ENCODE measurements at regions not wholly inside any gene's neighbourhood (a gene's known extent, or its start where the extent isn't known, plus 50 kb on each side); places are given as distances from the start of the nearest gene placed in this dataset.

DNA sequence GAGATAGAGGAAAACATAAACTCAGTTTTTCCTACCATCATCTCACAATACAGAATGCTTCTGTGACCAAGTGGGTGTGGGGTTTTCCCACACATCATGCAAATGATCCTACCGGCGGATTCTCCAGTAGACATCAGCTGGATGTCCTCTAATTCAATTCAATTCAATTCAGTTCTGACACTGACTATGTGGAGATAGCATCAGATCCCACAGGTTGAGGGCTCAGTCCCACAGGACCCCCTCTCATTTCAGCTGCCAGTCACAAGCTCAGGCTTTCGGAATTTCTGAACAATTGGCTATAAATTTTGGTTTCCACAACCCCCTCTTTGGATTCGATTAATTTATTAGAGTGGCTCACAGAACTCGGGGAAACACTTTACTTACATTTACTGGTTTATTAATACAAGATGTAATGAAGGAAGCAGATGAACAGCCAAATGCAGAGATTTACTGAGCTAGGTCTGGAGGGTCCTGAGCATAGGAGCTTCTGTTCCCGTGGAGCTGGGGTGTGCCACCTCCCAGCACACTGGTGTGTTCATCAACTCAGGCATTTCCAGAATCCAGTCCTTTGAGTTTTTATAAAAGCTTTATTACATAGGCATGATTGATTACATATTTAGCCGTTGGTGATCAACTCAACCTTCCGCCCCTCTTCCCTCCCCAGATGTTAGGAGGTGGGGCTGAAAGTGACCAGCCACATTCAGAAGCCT, 350.1 kb downstream of the MYCN start:
- no peak for DNase-seq (ENCODE audit: low read depth)
- H3K4me3 ChIP-seq (ENCODE audit: low read depth, low read length) = no peak overlapping the region
- TF ChIP-seq MYC (IDR thresholded peaks at IDR 0.05; ENCODE audit: low read depth, low read length) = no peak

DNA sequence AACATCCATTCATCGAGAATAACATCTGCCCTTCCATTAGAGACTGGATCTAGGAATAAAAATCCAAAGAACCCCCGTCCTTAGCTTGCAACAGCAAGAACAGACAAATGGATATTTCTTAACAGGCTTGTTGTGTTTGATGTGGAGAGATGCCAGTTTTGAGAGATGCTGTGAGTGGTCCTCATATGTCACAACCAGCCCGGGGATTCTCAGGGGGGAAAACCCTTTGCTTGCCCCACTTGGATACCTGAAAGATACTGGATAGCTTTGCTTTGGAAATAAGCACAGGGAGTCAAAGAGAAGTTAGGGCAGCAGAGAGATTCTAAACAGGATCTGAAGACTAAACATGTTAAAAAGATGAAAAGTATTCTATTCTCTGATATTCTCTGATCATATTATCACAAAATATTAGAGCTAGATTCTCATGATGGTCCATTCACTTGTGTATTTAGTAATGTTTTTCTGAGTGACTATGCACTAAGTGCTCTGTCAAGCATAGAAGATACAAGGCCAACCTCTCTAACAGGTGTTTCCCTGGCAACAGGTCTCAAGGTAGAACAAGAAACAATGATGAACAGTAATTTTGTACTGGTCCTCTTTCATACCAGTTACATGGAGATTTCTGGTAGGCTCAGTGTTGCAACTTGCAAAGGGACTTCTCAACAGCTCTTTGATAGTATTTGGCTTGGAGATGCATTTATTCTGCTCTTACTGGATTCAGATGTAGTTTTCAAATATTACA, 348.2 kb downstream of the MYCN start:
- TF ChIP-seq, protein P1, sequence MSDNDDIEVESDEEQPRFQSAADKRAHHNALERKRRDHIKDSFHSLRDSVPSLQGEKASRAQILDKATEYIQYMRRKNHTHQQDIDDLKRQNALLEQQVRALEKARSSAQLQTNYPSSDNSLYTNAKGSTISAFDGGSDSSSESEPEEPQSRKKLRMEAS (IDR thresholded peaks at IDR 0.05; ENCODE audit: low read depth, low read length) = no peak
- TF ChIP-seq, protein P2, sequence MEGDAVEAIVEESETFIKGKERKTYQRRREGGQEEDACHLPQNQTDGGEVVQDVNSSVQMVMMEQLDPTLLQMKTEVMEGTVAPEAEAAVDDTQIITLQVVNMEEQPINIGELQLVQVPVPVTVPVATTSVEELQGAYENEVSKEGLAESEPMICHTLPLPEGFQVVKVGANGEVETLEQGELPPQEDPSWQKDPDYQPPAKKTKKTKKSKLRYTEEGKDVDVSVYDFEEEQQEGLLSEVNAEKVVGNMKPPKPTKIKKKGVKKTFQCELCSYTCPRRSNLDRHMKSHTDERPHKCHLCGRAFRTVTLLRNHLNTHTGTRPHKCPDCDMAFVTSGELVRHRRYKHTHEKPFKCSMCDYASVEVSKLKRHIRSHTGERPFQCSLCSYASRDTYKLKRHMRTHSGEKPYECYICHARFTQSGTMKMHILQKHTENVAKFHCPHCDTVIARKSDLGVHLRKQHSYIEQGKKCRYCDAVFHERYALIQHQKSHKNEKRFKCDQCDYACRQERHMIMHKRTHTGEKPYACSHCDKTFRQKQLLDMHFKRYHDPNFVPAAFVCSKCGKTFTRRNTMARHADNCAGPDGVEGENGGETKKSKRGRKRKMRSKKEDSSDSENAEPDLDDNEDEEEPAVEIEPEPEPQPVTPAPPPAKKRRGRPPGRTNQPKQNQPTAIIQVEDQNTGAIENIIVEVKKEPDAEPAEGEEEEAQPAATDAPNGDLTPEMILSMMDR (IDR thresholded peaks at IDR 0.05; ENCODE audit: low read depth, low read length) = no peak
- TF ChIP-seq MYC (IDR thresholded peaks at IDR 0.05; ENCODE audit: low read depth, low read length) (no peak), POLR2A (IDR thresholded peaks at IDR 0.05; ENCODE audit: extremely low read depth, insufficient read length) (no peak)
- no peak for DNase-seq (ENCODE audit: low read depth)
- no peak overlapping the region for H3K4me3 ChIP-seq (ENCODE audit: low read depth, low read length)

DNA sequence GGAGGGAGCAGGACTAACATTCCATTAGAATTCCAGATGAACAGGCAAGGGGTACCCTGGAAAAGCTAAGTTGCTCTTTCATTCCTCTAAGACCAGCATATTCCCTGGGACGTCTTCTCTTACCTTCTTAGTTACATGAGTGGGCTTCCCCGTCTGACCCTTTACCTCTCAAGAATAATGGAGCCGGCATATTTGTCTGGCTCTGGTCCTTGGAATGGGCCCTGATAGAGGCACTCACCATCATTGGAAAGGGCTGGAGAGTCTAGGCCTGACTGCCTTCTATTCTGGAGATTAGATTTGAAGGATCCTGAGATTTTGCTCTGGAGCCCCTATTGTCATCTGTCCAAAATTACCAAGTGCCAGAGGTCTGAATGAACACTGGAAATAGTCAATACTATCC, 347.5 kb downstream of the MYCN start:
- DNase-seq (ENCODE audit: low read depth) = no peak
- TF ChIP-seq POLR2A (IDR thresholded peaks at IDR 0.05; ENCODE audit: extremely low read depth, insufficient read length) (no peak), MYC (IDR thresholded peaks at IDR 0.05; ENCODE audit: low read depth, low read length) (no peak)
- TF ChIP-seq, protein P1 (IDR thresholded peaks at IDR 0.05; ENCODE audit: low read depth, low read length) = no peak
- TF ChIP-seq, protein P2 (IDR thresholded peaks at IDR 0.05; ENCODE audit: low read depth, low read length) = no peak
- H3K4me3 ChIP-seq (ENCODE audit: low read depth, low read length) = no peak overlapping the region

DNA sequence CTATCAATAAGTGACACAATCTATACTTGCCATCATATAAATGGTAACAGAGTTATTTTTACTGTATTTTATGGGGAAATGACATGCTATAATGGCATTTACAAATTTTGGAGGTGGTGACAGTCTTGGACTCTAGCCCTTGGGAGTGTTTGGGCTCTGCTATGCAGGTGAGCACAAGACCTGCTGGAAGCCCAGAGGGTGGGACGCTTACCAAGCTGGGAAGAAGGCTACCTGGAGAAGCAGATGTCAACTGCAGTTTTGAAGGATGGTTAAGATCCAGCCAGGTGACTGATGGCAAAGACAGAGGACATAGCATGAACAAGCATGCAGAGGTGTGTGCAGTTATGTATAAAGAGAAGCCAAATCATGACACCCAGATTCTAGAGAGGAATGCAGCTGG, 346.9 kb downstream of the MYCN start:
- H3K4me3 ChIP-seq (ENCODE audit: low read depth, low read length) = no peak overlapping the region
- TF ChIP-seq, protein P2 (IDR thresholded peaks at IDR 0.05; ENCODE audit: low read depth, low read length) = no peak
- TF ChIP-seq POLR2A (IDR thresholded peaks at IDR 0.05; ENCODE audit: extremely low read depth, insufficient read length) (no peak), MYC (IDR thresholded peaks at IDR 0.05; ENCODE audit: low read depth, low read length) (no peak)
- TF ChIP-seq, protein P1 (IDR thresholded peaks at IDR 0.05; ENCODE audit: low read depth, low read length) = no peak
- no peak for DNase-seq (ENCODE audit: low read depth)

DNA sequence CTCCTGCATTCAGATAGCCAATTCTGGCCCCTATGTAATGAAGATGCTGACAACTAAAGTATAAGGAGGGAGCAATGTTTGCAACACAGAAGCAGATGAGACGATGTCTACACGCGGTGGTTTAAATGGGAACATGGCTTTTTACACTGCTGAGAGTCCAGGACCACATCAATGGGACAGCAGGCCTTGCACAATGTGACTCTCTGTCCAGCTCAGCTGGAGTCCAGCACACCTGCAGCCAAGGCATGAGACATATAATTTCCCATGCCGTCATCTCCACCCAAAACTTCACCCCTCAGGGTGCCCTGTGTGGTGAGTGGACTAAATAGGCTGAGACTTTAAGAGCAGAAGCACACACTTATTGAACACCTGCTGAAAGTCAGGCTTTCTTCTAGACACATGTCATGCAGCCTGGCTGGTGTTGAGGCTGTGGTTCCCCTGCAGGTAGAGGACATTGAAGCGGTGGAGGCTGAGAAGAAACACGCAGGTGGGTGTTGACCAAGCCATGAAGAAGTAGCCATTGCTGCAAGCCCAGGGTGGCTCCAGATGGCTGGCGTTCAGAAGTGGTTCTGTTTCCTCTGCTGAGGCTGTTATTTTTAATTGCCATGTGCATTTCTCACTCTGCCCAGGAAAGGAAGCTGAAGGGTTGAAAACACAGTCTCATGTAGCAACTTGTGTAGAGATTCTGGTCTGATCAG, 345.6 kb downstream of the MYCN start:
- DNase-seq (ENCODE audit: low read depth) = no peak
- TF ChIP-seq, protein P2 (IDR thresholded peaks at IDR 0.05; ENCODE audit: low read depth, low read length) = no peak
- no peak for TF ChIP-seq POLR2A (IDR thresholded peaks at IDR 0.05; ENCODE audit: extremely low read depth, insufficient read length)
- TF ChIP-seq MYC (IDR thresholded peaks at IDR 0.05; ENCODE audit: low read depth, low read length) = no peak
- H3K4me3 ChIP-seq (ENCODE audit: low read depth, low read length) = no peak overlapping the region

DNA sequence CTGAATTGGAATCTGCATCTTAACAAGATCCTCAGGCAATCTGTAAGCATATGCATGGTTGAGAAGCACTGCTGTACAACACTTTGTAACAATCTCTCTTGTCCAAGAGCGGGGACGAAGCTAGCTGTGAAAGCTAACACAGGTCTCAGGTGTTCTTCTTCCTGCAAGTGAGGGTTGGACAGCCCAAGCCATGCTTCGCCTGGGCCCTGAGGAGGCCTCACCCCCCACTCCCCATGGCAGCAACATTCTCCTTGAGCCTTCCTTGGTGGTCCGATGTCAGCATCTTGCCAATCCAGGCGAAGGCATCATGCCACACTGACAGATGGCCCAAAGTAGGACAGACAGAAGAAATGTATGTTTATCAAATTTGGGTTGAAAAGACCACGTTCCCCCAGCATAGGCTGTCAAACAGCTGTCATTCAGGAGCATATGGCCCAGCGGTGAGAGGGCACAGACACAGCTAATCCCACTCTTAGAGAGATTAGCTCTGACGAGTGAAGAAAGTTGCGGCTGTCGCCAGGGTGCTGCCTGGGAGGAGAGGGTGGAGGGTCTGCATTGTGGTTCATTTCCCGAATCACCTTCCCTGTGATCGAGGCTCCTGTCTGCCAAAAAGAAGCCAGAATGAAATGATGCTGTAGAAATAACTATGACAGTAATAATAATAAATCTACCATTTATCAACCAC, 344.7 kb downstream of the MYCN start:
- H3K4me3 ChIP-seq (ENCODE audit: low read depth, low read length) = no peak overlapping the region
- TF ChIP-seq, protein P2 (IDR thresholded peaks at IDR 0.05; ENCODE audit: low read depth, low read length) = no peak
- TF ChIP-seq, protein P1 (IDR thresholded peaks at IDR 0.05; ENCODE audit: low read depth, low read length) = no peak
- TF ChIP-seq MYC (IDR thresholded peaks at IDR 0.05; ENCODE audit: low read depth, low read length) (no peak), POLR2A (IDR thresholded peaks at IDR 0.05; ENCODE audit: extremely low read depth, insufficient read length) (no peak)
- DNase-seq (ENCODE audit: low read depth) = no peak

All from NB4 (cell line).